GM12873 (cell line): ENCODE measurements at regions not wholly inside any gene's neighbourhood (a gene's known extent, or its start where the extent isn't known, plus 50 kb on each side); places are given as distances from the start of the nearest gene placed in this dataset.

Experiments used
- CTCF ChIP-seq: IDR thresholded peaks from 2 replicates; pipeline ENCODE4 v1.5.1; 2012; ENCODE audit warnings: low read depth, mild to moderate bottlenecking, moderate library complexity, low read length, control low read depth; ENCODE audit not compliant: insufficient read depth; ENCODE audit errors: missing control alignments

GRCh38 chr7:157477550-157478212, 140.9 kb downstream of the DNAJB6 start:
- no peak for TF ChIP-seq CTCF

- TF ChIP-seq CTCF: no peak
These were observed 142.5 kb downstream of the DNAJB6 start for GRCh38 chr7:157479326-157479725.

GRCh38 chr7:157480371-157481050, 143.7 kb downstream of the DNAJB6 start:
- TF ChIP-seq CTCF: no peak

GRCh38 chr7:157481389-157481788, 144.6 kb downstream of the DNAJB6 start:
- no peak for TF ChIP-seq CTCF

GRCh38 chr7:157482025-157482424, 145.2 kb downstream of the DNAJB6 start:
- no peak for TF ChIP-seq CTCF

- no peak for TF ChIP-seq CTCF
These were observed 145.8 kb downstream of the DNAJB6 start for GRCh38 chr7:157482517-157483087.

GRCh38 chr7:157483515-157483914, 146.7 kb downstream of the DNAJB6 start:
- TF ChIP-seq CTCF: no peak
